ENCODE measurements at regions not wholly inside any gene's neighbourhood (a gene's known extent, or its start where the extent isn't known, plus 50 kb on each side); places are given as distances from the start of the nearest gene placed in this dataset.

DNA sequence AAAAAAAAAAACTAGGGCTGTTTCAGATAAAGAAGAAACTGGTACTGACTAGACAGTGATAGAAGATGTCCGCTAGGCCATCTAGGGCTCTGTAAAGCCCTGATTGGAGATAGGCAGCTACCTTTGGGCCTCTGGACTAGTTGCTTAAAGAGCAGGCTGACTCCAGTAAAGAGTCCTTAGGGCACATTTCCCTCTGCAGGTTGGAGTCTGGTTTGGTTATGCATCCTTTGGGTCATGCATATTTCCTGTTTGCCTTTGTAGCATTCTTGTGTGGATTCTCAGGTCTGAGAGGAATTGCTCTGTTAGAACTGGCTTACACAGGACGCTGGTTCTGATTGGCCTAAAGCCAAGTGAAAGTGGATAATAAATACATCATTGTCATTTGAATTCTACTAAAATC is 165.5 kb upstream of the LRRN1 start:
- DNase-seq (ENCODE audit: extremely low spot score, insufficient read length, low read depth) (no peak), FAIRE-seq (no peak)

DNA sequence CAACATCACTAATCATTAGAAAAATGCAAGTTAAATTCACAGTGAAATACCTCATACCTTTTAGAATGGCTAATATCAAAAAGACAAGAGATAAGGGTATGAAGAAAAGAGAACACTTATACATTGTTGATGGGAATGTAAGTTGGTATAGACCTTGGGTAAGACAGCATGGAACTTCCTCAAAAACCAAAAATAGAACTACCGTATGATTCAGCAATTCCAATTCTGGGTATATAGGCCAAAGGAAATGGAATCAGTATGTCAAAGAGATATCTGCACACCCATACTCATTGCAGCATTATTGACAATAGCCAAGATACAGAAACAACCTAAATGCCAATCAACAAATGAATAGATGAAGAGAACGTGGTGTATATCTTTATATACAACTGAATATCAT is 166.8 kb upstream of the LRRN1 start:
- no peak for FAIRE-seq
- DNase-seq (ENCODE audit: extremely low spot score, insufficient read length, low read depth): no peak

DNA sequence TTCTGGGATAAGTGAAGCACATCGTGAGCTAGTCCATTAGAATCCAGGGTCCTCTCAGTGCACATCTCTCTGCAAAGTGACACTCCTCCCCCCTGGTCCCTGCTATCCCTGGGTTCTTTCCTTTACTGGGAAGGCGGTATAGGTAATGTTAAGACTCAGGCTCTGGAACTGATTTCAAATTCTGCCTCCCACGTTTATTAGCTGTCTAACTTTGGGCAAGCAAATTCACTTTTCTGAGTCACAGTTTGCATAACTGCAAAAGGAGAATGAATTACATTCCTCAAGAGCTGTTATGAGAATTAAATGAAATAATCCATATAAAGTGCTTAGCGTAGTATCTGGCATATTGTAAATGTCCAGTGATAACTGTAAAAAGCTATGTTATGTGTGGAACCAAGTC is 168.1 kb upstream of the LRRN1 start:
- FAIRE-seq (no peak), DNase-seq (ENCODE audit: extremely low spot score, insufficient read length, low read depth) (no peak)

DNA sequence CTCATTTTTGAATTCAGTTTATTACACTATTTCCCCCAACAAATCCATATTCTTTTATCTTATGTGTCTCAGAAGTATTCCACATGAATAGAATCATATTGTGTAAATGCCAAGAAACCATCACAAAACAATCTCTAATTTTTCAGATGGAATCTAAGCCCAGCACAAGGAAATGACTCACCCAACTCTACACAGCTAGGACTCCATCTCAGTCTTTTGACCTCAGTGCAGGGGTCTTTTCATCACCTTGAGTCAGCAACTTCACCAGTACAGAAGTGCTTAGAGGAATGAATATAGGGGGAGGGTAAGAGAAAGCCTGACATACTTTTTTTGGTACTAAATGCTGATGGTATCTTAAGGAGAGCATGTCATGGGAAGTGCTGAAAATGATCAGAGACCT is 169.3 kb upstream of the LRRN1 start:
- DNase-seq (ENCODE audit: extremely low spot score, insufficient read length, low read depth) (no peak), FAIRE-seq (no peak)

DNA sequence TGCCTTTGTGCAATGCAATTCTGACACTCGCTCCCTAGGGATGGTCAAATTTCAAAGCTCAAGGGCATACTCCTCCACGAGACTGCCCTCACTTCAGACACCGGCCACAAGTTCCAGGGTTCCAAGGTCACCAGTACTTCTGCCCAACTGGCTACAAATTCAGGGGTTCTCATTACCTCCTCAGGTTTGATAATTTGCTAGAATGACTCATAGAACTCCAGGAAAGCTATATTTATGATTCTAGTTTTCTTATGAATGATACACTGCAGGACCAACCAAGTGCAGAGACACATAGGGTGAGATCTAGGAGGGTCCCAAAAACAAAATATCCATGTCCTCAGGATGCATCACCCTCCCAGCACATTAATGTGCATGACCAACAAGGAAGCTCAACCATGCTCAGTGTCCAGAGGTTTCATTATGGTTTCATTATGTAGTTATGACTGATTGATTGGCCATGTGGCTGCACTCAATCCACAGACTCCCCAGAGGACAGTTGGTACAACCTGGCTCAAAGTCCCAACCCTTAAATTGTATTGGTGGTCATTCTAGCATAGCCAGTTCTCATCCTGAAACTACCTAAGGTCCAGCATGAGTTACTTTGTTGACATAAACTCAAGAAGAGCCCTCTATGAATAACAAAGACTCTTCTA is 170.4 kb upstream of the LRRN1 start:
- no peak for DNase-seq (ENCODE audit: extremely low spot score, insufficient read length, low read depth)
- peak; percentile 45 for FAIRE-seq

DNA sequence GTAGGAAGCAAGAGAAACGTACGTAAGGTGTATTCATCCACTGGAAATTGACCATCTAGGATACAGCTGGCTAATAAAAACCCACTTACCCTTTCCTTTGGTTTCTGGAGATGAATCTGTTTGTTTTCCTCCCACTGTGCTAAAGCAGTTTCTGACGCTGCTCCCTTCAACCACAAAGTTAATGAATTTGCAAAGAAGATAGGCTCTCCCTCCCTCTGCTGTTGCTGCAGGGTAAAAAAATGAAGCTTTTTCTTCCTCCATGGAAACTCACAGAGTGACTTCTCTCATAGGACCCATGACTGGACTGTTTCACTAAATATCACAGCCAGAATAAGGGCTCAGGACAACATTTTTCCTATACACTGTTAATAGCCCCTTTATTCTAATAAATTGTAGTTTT is 172.1 kb upstream of the LRRN1 start:
- DNase-seq (ENCODE audit: extremely low spot score, insufficient read length, low read depth): no peak
- peak; percentile 60 for FAIRE-seq

DNA sequence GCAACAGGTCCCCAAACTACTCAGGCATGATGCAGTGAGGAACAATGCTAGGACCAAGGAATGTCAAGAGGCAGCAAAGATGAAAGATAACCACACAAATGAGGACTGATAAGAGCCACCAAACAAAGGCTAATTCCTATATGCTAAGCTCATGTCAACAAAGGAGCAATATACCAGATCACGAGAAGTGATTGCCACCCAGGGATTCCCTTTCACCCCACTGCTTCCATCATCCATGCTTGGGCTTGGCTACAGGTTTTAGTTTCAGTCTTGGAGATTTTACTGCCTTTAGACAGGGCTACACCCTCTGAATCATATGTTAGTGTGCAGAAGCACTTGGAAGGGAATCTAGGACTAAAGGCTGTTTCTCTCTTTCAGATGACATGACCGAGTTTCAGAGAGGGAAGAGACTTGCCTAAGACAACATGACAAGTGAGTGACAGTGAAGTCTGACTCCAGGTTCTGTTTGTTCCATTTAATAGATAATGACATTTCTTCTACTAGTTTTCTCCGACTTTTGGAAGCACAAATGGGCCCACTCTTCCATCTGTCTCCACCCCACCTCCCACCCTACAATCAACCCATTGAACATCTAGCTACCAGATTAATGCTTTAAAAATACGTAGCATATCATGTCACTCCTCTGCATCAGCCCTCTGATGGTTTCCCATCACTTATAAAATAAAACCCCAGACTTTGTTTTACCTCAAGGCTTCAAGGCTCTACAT is 173.5 kb upstream of the LRRN1 start:
- FAIRE-seq: no peak
- DNase-seq (ENCODE audit: extremely low spot score, insufficient read length, low read depth): no peak

DNA sequence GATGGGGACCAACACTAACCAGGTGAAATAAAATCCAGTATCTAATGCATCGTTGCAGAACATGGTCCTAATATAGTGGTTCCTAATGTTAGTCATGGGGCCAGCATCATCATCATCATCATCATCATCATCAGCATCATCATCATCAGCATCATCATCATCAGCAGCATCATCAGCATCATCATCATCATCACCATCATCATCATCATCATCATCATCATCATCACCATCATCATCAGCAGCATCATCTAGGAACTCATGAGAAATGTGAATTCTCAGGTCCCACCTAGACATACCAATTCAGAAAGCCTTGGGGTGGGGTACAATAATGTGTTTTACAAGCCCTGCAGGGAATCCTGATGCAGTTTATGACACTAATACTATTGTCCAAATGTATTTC is 179.4 kb upstream of the LRRN1 start:
- FAIRE-seq (no peak), DNase-seq (ENCODE audit: extremely low spot score, insufficient read length, low read depth) (no peak)

DNA sequence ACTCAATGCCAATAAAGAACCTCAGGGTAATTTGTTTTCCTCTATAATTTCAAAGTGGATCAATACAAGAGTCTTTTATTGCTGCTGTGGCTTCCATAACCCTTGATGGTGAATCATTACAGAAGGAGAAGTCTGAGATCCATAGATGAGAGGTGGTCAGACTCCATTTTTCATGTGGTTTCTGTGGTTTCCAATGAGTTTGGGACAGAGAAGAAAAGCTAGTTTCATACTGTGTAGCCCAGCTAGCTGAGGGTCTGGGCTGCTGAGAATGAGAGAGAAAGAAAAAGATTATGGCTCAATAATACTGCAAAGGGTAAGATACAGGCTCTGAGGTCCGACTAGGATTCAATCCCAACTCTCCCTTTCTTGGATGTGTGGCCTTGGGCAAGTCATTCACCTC is 180.6 kb upstream of the LRRN1 start:
- DNase-seq (ENCODE audit: extremely low spot score, insufficient read length, low read depth) (no peak), FAIRE-seq (no peak)

DNA sequence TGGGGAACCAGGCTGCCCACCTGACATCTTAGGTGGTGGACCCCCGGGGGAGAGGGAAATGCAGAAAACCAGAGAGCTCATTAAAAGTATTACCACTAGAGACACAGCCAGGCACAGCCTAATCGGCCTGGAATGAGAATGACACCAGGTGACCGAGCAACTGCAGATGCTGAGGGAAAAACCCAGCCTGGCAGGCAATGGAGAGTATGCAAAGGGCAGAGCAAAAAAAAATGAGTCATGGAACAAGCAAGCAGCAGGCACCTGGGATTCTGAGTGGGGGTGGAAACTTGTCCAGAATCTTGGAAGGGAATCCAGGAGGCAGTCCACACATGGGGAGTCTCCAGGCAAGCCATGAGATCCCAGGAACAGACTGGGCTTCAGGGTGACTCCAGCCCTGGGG is 183.7 kb upstream of the LRRN1 start:
- FAIRE-seq (no peak), DNase-seq (ENCODE audit: extremely low spot score, insufficient read length, low read depth) (no peak)

DNA sequence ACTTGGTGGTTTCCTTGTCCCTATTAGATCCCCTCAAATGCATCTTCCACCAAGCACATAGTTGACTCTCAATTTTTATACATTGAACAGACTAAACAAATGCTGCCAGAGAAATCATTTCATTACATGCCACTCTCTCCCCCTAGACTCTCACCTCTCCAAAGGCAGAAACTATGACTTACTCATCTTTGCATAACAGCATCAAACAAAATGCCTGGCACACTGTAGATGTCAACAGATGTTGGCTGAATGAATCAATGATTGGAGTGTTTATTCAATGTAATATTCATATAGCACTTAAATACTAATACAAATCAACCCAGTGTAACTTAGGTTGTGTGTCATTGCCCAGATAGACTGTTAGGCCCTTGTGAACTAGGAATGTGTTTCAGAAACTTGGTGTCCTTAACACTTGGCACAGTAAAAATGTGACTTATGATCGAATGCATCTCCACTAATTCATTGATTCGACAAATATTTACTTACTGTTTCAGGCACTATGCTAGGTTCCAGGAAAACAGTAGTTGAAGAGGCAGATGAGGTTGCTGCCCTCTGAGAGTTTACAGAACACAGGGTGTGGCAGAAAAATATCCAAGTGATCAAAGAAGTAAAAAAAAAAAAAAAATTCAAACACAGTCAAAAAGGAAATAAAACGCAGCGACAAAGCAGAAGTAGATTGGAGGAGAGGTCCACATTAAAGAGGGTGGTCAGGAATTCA is 188.5 kb upstream of the LRRN1 start:
- no peak for DNase-seq (ENCODE audit: extremely low spot score, insufficient read length, low read depth)
- no peak for FAIRE-seq

DNA sequence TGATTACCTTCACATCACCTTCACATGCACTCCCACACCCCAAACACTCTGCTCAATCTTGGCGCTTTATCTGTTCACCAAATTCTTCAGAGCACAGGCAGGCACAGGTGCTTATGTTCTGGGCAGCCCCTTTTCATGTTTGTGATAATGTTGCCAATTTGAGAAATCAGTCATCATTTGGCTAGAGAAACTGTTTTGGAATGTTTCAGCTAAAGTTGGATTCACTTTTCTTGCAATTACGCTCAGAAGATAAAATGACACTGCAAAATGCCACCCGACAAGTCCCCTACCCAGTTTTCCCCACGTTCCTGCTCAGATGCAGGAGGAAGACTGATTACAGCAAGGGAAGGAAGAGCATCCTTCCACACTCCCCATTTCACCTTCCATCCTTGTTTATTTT is 192.9 kb upstream of the LRRN1 start:
- DNase-seq (ENCODE audit: extremely low spot score, insufficient read length, low read depth) (no peak), FAIRE-seq (no peak)

DNA sequence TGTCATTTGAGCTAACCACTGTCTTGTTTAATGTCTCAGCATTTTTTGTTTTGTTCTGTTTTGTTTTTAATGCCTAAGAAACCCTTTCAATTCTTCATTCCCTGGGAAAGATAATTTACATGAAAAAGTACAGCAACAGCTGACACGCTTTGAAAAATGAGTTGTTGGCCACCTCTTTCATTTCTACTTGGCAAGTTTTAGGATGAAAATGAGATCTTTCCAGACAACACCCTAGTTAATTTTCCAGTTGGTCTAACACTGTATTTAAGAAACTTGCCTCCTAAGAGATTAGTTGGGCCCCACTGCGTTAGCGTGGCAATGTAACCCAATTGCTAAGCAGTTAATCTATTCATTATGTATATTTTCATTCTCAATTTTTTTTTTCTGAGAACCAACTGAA is 194.0 kb upstream of the LRRN1 start:
- no peak for DNase-seq (ENCODE audit: extremely low spot score, insufficient read length, low read depth)
- FAIRE-seq: no peak

DNA sequence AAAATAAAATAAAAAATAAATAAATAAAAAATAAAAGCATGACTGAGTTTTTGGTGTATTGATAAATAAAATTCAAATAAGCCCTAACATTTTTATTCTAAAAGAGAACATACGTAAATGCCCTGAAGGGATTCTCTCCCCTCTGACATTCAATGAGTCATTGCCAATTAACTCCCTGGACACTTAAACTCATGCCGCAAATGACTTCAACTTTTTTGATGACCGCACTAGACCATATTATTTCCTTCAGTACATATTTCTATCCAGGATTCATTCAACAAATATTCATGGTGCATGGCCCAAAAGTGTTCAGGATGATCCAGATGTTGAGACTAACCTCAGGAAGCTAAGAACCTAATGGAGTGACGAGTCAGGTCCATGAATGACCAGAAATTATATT is 195.9 kb upstream of the LRRN1 start:
- DNase-seq (ENCODE audit: extremely low spot score, insufficient read length, low read depth) (no peak), FAIRE-seq (no peak)

DNA sequence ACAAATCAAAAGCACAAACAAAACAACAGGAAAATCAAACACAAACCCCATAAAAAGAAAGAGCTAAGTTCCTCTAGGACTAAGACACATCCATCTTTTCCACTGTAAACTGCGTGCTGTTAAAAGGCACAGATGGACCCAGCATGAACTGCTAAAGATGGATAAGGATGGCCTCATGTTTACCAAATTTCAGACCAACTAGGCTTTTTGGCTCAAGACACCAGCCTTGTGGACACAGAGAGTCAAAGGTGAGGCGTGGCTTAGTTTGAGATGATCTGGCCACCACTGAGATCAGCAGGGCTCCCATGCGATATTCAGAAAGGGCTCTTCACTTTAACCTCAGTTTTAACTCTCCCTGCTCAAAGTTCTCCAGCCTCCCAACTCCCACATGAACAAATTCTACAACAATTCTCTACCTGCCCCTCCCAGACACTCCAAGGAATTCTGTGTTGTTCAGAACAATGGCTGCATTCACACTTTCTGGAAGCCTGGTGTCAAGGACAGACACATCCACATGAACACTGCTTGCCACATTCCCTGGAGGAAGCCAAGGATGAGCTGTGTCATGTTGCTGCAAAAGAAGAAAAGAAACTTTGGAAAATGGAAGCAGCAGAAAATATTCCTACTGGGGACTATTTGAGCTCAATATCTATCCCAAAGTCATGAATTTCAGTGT is 198.4 kb upstream of the LRRN1 start:
- no peak for DNase-seq (ENCODE audit: extremely low spot score, insufficient read length, low read depth)
- FAIRE-seq: no peak

DNA sequence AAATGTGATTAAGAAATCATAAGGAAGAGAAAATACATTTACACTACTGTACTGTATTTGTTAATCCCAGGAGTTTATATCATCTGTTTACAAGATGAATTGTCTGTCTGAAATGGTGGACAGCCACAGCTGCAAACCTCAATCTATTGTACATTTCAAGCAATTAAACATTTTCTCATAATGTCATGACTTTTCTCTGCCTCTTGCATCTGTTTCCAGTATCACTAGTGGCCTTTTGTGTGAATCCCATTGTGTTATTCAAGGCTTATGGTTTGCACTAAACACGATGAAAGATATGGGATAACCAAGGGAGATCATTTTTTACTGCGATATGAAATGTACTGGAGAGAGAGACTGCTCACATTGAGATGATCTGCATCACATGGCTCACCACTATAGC is 200.2 kb upstream of the LRRN1 start:
- DNase-seq (ENCODE audit: extremely low spot score, insufficient read length, low read depth) (no peak), FAIRE-seq (no peak)

DNA sequence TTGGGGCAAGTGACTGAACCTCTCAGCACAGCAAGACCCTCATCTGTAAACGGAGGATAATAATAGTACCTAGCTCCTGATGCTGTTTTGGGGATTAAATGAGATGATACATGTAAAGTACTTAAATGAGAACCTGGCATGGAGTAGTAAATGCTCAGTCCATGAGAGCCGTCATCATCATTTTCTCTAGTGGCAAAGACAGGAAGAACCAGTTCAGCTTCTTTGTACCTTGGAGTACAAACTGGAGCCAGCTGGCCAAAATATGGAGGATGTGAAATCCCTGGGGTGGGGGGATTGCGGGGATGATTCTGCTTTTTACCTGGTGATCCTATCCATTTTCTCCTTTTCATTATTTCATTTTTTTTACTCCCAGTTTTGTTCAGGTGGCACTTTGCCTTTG is 204.2 kb upstream of the LRRN1 start:
- no peak for DNase-seq (ENCODE audit: extremely low spot score, insufficient read length, low read depth)
- no peak for FAIRE-seq

DNA sequence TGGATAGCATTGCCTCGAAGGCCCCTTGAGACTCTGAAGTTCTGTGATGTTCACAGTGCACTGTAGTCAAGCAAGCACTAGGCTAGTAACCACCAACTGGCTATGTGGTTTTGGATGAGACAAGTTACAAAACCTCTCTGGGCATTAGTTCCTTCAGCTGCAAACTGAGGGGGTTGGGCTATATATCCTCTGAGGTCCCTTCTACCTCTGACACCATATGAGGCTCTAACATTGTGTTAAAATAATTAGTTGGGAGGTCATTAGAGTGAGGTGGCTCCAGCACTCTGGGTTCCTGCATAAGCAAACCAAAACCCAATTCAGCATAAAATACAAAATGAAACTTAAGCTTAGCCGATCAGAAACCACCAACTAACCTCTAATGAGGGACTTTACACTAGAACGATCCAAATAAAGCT is 209.5 kb upstream of the LRRN1 start:
- FAIRE-seq: no peak

DNA sequence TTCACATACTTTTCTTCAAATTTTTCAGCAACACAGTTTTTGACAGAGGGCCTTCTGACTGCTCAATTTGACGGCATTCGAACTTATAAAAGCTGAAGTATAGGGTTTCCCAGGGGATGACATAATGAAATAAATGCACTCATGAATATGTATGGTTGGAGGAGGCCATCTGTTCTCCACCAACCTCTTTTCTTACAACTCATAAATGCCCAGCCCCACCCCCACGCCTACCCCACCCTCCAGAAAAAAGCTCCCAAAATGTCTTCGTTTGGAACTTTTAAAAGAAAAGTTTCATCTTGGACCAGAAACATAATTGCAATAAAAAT is 211.6 kb upstream of the LRRN1 start:
- FAIRE-seq: no peak
- DNase-seq (ENCODE audit: extremely low spot score, insufficient read length, low read depth): no peak

More for the DNA sequence above, 209.5 kb upstream of the LRRN1 start:
- no peak for DNase-seq (ENCODE audit: extremely low spot score, insufficient read length, low read depth)

DNA sequence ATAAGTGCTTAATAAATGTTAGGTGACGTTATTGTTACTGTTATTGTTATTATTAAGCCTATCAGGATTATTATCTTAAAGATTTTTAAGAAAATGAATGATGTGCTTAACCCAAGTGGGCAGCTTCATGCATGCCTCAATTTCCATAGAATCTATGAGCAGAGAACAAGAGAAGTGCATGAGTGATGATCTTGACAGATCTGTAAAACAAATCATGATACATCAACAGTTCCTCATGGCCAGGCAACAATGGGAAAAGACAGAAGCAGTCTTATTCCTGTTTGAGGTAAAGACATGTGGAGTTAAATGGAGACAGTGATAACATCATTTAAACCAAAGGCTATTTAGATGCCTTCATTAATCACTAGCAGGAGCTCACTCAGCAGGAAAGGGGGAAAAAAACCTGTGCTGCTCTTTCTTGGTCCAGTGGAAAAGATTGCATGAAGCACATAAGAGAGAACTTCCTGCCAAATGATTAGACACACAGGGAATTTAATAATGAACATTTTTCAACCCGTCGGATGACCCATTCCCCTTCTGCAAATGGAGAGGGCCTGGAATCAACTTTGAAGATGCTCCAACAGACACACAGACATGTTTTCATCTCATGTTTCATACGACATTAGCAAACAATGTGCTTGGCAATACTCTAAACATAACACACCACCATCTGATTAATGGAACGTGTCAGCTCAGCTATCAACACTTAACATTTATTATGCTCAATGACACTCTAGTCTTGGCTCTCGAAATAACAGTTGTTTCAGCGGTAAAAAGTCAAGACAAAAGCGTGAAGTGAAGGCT is 212.2 kb upstream of the LRRN1 start:
- DNase-seq (ENCODE audit: extremely low spot score, insufficient read length, low read depth): no peak
- FAIRE-seq: no peak

All from GM18507 (cell line).